ENCODE measurements at regions not wholly inside any gene's neighbourhood (a gene's known extent, or its start where the extent isn't known, plus 50 kb on each side); places are given as distances from the start of the nearest gene placed in this dataset.
A peak's percentile ranks its signal among the peaks of the same experiment; 100 is the strongest.
"Not testable (repeated sequence)": the region's sequence is repeated elsewhere in the genome, so short reads cannot be mapped to it uniquely, and the experiment has no call there.

DNA sequence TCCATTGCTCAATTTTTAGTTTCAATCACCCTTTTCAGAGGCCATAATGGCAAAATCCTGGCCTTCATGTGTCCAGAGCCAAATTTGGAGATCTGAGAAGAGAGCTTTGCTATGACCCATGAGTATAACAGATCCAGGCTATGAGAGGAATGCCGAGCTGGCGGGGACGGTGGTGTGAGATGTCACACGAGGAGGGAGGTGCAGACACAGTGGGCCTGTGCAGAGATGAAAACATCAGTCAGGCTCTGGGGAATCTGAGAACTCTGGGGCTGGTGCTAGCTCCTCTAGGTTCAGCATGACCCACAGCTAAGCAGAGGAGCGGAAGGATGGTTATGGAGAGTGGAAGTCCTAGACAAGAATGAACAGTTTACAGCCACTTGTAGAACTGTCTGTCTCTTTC, 398.3 kb upstream of the ATP10A start:
- no peak for DNase-seq

DNA sequence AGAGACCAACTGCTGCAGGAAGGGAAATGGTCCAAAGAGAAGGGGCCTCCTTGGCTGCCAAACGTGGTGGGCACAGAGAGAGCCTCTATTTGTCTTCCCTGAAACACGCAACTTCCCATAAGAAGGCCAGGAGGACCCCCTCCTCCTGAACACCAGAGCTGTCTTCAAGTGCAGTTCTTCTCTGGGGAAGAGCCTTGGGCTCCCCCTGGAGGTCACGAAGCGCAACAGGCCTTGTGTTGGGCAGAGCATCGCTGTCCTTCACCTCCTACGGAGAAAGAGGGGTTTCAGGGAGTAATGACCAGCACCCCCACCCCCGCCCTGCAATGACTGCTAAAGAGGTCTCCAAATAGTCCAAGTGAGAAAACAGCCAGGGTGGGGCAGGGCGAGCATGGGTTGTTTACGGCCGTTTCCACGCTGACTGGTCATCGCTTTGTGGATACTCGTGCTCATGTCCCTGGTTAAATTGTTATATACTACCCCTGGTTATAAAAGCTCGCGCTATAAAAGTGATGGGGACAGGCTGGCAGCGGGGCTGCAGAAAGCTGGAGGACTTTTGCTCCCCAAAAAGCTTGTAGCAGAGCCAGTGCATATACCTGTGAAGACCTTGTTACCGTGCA, 397.5 kb upstream of the ATP10A start:
- peak in 14 of 58 donors; percentile 3 to 27 (median 11) for DNase-seq

DNA sequence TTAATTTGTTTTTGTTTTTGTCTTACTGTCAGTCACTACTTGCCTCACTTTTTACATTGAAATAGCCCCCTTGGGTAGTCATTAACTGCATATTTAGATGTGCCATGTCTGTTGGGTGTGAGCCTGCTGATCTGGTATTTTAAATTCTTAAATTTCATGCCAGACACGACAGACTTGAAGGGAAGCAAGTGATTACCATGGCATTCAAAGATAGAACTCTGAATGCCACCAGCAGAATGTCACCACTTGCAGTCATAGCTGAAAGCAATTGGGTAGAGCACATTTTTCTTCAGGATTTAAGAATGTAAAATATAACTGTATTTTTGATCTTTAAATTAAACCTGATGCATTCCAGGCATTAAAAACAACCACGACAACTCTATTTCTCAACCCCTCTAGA, 396.5 kb upstream of the ATP10A start:
- DNase-seq = peak in 3 of 58 donors; percentile 9 to 28 (median 28)

DNA sequence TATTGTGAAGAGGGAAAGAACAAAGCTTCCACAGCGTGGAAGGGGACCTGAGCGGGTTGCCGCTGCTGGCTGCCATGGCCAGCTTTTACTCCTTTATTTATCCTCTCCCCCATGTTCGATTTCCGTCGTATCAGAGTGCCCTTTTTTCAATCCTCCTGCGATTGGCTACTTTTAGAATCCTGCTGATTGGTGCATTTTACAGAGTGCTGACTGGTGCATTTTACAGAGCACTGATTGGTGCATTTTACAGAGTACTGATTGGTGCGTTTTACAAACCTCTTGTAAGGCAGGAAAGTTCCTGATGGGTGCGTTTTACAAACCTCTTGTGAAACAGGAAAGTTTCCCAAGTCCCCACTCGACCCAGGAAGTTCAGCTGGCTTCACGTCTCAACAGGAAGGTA, 381.7 kb upstream of the ATP10A start:
- DNase-seq = not testable (repeated sequence)

DNA sequence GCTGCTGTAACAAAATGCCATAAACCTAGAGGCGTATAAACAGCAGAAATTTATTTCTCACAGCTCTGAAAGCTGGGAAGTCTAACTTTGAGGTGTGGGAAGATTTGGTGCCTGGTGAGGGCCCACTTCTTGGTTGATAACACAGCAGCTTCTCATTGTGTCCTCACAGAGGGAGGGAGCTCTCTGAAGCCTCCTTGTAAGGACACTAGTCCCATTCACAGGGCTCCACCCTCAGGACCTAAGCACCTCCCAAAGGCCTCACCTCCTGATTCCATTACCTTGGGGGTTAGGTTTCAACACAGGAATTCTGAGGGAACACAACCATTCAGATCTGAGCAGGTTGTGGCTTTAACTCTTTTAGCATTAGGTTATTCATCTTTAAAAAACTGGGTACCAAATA, 380.3 kb upstream of the ATP10A start:
- DNase-seq = no peak

DNA sequence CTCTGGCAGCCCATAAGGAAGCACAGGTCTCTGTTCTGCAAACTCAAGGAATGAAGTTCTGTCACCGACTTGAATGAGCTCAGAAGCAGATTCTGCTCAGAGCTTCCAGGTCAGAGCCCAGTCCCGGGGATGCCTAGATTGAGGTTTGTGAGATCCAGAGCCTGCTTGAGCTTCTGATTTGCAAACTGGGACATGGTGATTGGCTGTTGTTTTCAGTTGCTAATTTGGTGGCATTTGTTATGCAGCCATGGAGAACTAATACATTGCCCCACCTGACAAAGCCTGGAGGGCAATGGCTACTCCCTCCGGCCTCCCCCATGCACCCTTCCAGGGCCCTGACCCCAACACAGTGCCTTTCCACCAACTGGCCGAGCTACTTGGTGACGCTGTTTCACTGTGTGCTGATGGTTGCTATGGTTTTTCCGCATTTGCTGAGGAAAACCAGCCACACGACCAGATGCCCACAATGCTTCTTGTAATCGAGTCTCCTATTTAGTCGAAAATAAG, 379.5 kb upstream of the ATP10A start:
- peak in 9 of 58 donors; percentile 10 to 53 (median 33) for DNase-seq

DNA sequence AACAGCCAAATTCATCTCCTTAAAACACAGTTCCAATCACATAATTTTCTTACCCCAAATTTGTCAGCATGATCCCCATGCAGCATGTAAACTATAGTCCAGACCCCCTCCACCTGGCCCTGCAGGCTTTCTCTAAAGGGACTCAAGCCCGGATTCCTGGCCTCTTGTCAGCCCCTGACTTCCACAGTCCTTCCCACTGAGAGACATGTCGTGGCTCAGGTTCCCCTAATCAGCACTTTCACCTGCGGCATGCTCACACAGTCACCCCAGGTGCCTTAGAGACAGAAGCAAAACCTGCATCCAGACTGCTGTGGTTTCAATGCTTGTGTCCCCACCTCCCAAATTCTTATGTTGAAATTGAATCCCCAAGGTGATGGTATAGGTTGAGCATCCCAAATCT, 372.7 kb upstream of the ATP10A start:
- DNase-seq = no peak

DNA sequence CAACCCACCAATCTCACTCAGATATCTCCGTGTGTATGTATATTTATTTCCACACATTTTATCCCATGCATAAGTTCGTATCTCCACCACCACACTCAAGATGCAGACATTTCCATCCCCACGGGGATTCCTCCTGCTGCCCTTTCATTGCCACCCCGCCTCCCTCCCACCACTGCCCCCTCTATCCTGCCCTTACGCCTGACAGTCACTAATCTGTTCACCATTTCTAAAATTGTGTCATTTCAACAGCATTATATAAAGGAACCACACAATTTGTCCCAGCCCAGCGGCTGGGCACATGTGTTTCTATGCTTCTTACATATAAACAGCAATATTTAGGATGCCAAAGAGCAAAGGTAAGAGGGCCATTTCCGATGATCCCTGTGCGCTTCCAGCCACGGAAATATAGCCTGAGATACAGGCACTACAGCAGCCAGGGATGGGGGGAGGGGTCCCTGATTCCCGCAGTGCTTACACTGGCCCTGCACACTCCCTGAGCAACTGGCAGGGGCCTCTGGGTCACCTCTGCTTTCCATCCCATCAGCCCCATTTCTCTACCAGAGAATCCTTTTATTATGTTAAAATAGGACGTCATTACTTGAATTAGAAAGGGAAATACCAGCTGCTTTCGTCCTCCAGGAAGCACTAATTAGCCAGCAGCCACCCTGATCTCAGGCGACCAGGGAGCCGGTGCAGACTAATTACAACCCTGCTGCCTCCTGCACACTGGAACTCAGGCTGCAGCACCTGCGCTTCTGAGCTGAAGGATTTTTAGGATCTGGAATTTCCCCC, 372.0 kb upstream of the ATP10A start:
- peak in 1 of 58 donors; percentile 9 for DNase-seq

DNA sequence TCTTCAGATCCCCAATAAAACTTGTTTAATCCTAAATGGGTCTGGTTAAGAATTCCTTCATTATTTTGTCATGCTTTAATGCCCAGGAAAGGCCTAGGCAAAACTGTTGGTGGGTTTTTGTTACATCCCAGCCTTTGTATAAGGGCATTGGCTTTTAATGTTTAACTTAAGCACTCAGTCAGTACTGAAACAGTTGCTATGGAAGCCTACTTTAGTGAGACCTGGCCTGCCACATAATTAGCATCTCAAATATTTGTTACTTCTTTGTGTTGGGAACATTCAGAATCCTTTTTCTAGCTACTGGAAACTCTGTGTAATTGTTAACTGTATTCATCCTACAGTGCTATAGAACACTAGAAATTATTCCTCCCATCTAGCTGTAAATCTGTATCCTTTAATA, 369.6 kb upstream of the ATP10A start:
- DNase-seq = no peak

DNA sequence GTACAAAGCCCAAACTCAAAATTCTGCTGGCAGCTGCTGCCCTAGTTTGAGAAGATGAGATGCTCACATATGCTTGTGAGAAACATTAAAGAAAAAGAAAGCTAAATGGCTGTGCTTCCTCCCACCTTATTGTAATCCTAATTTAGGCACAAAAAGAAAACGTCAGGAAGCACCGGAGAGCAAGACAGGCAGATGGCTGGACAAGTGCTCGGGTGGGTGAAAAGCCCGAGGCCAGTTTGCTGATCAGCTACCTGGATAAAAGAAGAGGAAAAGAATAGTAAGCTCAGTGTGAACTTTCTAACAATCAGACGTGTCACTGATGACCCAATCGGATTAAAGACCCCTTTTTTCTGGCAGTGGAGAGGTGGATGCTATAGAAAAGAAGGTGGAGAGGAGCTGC, 368.0 kb upstream of the ATP10A start:
- peak in 3 of 58 donors; percentile 12 to 52 (median 13) for DNase-seq

DNA sequence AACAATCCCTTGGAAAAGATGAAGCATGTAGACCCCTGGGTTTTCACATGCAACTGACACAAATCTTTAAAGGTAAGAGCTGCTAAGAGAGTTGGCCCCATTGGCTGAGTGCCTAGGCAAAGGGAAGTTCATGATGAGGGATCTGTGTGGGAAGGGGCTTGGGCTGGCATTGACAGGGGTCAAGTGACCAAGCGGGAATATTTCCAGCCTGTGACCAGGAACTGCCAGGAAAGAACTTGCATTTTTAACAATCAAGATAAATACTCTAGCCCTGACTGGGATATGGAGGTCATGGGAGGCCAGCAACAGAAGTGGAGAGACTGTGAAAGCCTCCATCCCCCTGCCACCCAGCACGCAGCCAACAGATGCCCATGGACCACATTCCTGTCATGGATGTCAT, 361.1 kb upstream of the ATP10A start:
- no peak for DNase-seq

DNA sequence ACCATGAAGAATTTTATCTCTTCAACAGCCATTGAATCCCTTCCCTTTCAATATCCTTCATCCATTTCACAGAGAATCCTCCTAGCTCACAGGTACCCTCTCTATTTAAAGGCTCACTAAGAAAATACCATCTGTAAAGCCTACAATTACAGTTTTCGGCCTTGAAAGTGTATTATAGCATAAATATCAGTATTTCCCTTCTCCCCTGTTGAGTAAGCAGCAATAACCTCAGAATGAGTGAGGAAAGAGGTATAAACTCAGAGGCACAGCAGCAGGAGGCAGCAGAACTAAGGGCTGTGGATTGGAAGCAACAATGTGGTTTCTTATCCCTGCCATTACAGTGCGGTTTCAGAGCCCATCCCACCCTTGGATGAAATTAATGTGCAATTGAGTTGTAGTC, 360.6 kb upstream of the ATP10A start:
- DNase-seq = no peak

DNA sequence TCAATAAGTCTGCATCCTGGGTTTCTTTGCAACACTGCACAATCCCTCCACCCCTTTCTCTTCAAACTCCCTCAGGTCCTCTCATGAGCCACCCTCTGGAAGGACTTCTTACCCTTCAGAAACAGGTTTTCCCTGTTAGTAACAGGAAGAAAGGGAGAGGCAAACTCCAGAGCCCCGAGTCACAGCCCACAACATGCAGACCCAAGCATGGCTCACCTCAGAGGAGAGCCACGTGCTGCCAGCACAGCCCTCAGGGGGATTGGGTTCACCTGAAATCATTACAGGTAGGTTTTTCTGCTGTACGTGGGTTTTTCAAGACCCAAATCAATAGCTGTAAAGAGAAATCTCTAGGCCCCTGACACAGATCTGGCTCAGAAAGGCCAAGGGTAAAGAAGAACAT, 359.7 kb upstream of the ATP10A start:
- DNase-seq = no peak

DNA sequence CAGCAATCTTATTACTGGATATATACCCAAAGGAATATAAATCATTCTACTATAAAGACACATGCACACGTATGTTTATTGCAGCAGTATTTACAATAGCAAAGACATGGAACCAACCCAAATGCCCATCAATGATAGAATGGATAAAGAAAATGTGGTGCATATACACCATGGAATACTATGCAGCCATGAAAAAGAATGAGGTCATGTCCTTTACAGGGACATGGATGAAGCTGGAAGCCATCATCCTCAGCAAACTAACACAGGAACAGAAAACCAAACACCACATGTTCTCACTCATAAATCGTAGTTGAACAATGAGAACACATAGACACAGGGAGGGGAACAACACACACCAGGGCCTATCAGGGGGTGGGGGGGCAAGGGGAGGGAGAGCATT, 353.9 kb upstream of the ATP10A start:
- DNase-seq = not testable (repeated sequence)

DNA sequence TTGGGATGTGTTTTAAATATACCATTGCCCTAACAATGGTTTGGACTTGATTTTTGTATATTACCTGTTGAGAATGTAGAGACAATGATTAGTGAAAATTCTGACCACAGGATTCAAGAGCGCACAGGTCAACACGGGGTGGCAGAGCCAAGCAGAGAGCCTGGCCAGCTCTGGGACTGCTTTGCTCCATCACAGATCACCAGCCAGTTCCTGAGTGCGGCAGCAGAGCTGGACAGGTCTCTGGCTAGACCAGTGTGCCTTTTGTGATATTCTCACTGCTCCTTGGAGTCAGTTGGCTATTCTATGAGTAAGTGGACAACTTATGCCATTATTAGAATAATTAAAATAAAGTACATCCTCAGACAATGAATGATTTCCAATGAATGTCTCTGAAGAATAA, 351.2 kb upstream of the ATP10A start:
- no peak for DNase-seq

DNA sequence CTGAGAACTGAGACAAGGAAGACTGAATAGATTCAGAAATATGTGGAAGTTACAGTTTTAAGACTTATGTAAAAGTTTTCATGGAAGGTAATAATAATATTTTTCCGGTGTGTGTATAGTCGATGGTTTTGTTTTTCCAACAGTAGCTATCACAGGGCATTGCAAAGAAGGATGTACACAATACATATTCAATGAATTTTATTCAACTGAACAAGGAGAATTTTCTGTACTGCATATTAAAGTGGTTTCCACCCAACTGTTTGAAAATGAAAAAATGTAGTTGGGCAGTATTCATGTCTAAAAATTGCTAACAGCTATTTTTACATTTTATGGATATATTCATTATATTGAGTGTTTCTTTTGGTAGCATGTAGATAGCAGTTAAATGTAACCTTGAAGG, 350.3 kb upstream of the ATP10A start:
- no peak for DNase-seq

DNA sequence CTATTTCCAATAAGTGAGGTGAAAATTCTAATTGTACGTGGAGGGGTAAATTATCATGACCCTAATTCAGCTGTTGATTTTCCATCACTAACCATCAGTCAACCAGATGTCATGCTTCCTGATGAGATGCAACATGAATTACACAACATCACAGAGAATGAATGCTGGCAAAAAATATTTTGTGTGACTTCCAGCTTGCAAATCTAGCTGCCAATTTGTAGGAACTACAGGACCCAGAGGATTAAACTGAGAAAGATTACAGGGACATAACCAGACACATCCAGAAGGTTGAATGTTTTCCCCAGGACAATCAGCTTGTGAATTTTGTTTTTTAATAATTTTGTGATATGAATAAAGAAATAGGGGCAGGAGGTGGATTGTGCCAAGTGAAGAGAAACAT, 349.0 kb upstream of the ATP10A start:
- no peak for DNase-seq

DNA sequence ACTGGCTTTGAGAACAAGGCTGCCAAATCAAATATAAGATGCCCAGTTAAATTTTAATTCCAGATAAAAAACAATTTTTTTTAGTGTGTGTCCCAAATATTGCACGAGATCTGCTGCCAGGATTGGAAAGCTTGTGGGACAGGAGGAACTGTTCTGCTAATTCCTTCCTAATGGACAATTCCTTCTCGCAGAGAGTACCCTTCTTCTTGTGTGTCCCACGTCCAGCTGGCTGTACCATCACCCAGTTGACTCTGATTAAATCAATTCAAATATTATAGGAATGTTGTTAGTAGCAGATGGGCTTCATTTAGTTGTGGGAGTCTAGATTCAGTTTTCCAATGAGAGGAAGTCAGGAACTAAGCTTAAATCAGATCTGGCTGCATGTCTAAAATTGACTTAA, 347.9 kb upstream of the ATP10A start:
- no peak for DNase-seq

DNA sequence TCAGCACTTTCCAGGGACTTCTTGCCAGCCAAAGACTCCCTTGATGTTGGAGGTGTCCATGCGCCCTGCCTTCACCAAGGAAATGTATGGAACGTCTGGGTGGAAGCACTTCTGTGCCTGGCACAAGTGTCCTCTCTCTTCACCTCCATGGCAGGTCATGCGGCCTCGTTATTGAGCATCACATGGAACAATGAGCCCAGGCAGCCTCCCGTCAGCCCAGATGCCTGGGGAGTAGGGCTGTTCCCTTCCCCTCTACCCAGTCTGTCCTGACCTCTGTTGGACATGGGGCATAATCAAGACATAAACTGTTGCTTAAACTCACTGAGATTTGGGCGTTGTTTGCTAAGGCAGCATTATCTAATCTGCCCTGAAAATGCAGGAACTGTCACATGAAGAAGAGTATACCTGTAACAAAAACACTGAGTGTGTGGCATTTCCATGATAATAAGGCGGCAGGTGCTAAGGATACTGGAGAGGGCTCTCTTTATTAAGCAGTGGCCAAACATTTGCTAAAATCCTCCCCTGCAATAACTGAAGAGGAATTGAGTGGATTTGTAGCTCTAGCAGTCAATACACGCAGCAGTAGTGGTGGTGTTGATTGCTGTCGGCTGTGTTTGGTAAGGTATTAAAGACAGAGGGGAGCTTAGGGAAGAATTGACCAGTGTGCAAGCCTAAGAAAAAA, 338.2 kb upstream of the ATP10A start:
- DNase-seq = no peak

DNA sequence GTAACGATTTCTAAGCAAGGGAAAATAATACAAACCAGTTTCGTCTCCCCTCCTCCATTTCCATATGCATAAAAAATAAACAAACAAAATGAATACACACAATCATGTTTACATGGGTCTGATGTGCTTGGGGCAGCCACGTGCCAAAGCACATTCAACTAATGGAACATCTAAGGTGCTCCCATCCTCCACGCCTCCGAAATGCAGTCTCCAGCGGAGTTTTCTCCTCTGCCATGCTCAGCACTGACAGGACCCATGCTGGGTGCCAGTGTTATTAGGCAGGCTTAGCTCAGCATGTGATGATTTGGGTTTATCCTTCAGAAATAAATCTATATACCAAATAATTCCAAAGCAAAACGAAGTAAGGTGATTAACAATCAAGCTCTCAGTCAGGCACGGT, 337.3 kb upstream of the ATP10A start:
- DNase-seq = no peak

DNA sequence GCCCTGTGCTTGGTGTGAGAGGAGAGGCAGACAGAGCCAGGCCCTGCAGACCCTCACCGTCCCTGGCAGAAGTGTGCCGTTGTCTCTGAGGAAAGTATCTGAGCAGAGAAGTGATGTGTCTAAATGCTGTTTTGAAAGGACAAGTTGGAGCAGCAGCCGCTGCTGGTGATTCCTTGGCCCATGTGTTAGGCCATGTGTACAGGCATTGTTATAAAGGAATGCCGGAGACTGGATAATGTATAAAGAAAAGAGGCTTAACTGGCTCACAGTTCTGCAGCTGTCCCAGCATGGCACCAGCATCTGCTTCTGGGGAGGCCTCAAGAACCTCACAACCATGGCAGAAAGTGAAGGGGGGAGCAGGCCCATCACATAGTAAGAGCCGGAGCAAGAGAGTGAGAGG, 334.6 kb upstream of the ATP10A start:
- DNase-seq = peak in 8 of 58 donors; percentile 4 to 44 (median 22)

DNA sequence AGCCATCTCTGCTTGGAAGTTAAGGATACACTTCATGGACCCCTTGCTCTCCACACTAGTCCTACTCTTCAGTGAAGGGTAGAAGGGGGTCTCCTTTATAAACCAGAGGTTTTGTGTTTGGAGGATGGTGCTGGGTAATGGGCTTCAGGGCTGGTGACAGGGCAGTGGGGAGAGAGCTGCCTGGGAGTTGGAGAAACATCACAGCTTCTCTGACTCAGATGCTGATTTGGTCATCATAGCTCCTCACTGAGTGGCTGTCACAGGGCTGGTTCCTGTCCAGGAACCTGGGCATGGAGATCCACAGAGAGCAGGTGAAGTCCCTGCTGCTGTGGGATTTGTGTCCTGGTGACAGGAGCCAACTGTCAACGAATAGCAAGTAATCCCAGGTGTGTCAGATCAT, 333.9 kb upstream of the ATP10A start:
- DNase-seq = no peak
